ENCODE measurements at regions not wholly inside any gene's neighbourhood (a gene's known extent, or its start where the extent isn't known, plus 50 kb on each side); places are given as distances from the start of the nearest gene placed in this dataset.

- TF ChIP-seq TAF1 (IDR thresholded peaks at IDR 0.05; ENCODE audit: borderline replicate concordance, low read depth, low read length): no peak
- no peak for TF ChIP-seq POLR2AphosphoS5 (IDR thresholded peaks at IDR 0.05; ENCODE audit: low read depth, low read length)
- no peak for TF ChIP-seq POLR2A (IDR thresholded peaks at IDR 0.05; ENCODE audit: low read depth, low read length)
- no peak for FAIRE-seq
These were observed 145.3 kb downstream of the SLC38A4 start for GRCh38 chr12:46680506-46680905.

GRCh38 chr12:46679754-46680153, 146.0 kb downstream of the SLC38A4 start:
- no peak for TF ChIP-seq TAF1 (IDR thresholded peaks at IDR 0.05; ENCODE audit: borderline replicate concordance, low read depth, low read length)
- TF ChIP-seq POLR2A (IDR thresholded peaks at IDR 0.05; ENCODE audit: low read depth, low read length): no peak
- no peak for TF ChIP-seq POLR2AphosphoS5 (IDR thresholded peaks at IDR 0.05; ENCODE audit: low read depth, low read length)
- FAIRE-seq (no peak), DNase-seq (ENCODE audit: insufficient read length) (no peak)

More at GRCh38 chr12:46680506-46680905, 145.3 kb downstream of the SLC38A4 start:
- no peak for DNase-seq (ENCODE audit: insufficient read length)

GRCh38 chr12:46678426-46678825, 147.4 kb downstream of the SLC38A4 start:
- TF ChIP-seq POLR2A (IDR thresholded peaks at IDR 0.05; ENCODE audit: low read depth, low read length): no peak
- TF ChIP-seq POLR2AphosphoS5 (IDR thresholded peaks at IDR 0.05; ENCODE audit: low read depth, low read length): no peak
- TF ChIP-seq TAF1 (IDR thresholded peaks at IDR 0.05; ENCODE audit: borderline replicate concordance, low read depth, low read length): no peak
- DNase-seq (ENCODE audit: insufficient read length): no peak
- FAIRE-seq: no peak

GRCh38 chr12:46677749-46678148, 148.0 kb downstream of the SLC38A4 start:
- FAIRE-seq: no peak
- DNase-seq (ENCODE audit: insufficient read length): no peak
- TF ChIP-seq POLR2AphosphoS5 (IDR thresholded peaks at IDR 0.05; ENCODE audit: low read depth, low read length) (no peak), TAF1 (IDR thresholded peaks at IDR 0.05; ENCODE audit: borderline replicate concordance, low read depth, low read length) (no peak)

- DNase-seq (ENCODE audit: insufficient read length) (no peak), FAIRE-seq (no peak)
- TF ChIP-seq TAF1 (IDR thresholded peaks at IDR 0.05; ENCODE audit: borderline replicate concordance, low read depth, low read length): no peak
- no peak for TF ChIP-seq POLR2AphosphoS5 (IDR thresholded peaks at IDR 0.05; ENCODE audit: low read depth, low read length)
- no peak for TF ChIP-seq POLR2A (IDR thresholded peaks at IDR 0.05; ENCODE audit: low read depth, low read length)
These were observed 148.8 kb downstream of the SLC38A4 start for GRCh38 chr12:46676797-46677520.

- no peak for DNase-seq (ENCODE audit: insufficient read length)
- FAIRE-seq: no peak
- no peak for TF ChIP-seq POLR2AphosphoS5 (IDR thresholded peaks at IDR 0.05; ENCODE audit: low read depth, low read length)
- TF ChIP-seq POLR2A (IDR thresholded peaks at IDR 0.05; ENCODE audit: low read depth, low read length): no peak
- no peak for TF ChIP-seq TAF1 (IDR thresholded peaks at IDR 0.05; ENCODE audit: borderline replicate concordance, low read depth, low read length)
These were observed 149.4 kb downstream of the SLC38A4 start for GRCh38 chr12:46676396-46676795.

- DNase-seq (ENCODE audit: insufficient read length) (no peak), FAIRE-seq (no peak)
- TF ChIP-seq TAF1 (IDR thresholded peaks at IDR 0.05; ENCODE audit: borderline replicate concordance, low read depth, low read length) (no peak), POLR2AphosphoS5 (IDR thresholded peaks at IDR 0.05; ENCODE audit: low read depth, low read length) (no peak), POLR2A (IDR thresholded peaks at IDR 0.05; ENCODE audit: low read depth, low read length) (no peak)
These were observed 150.1 kb downstream of the SLC38A4 start for GRCh38 chr12:46675736-46676135.

- FAIRE-seq: no peak
- TF ChIP-seq POLR2A (IDR thresholded peaks at IDR 0.05; ENCODE audit: low read depth, low read length) (no peak), POLR2AphosphoS5 (IDR thresholded peaks at IDR 0.05; ENCODE audit: low read depth, low read length) (no peak), TAF1 (IDR thresholded peaks at IDR 0.05; ENCODE audit: borderline replicate concordance, low read depth, low read length) (no peak)
- no peak for DNase-seq (ENCODE audit: insufficient read length)
These were observed 151.0 kb downstream of the SLC38A4 start for GRCh38 chr12:46674800-46675199.

- FAIRE-seq: no peak
- TF ChIP-seq POLR2AphosphoS5 (IDR thresholded peaks at IDR 0.05; ENCODE audit: low read depth, low read length) (no peak), POLR2A (IDR thresholded peaks at IDR 0.05; ENCODE audit: low read depth, low read length) (no peak), TAF1 (IDR thresholded peaks at IDR 0.05; ENCODE audit: borderline replicate concordance, low read depth, low read length) (no peak)
- DNase-seq (ENCODE audit: insufficient read length): no peak
These were observed 151.7 kb downstream of the SLC38A4 start for GRCh38 chr12:46674129-46674528.

- TF ChIP-seq POLR2A (IDR thresholded peaks at IDR 0.05; ENCODE audit: low read depth, low read length) (no peak), POLR2AphosphoS5 (IDR thresholded peaks at IDR 0.05; ENCODE audit: low read depth, low read length) (no peak), TAF1 (IDR thresholded peaks at IDR 0.05; ENCODE audit: borderline replicate concordance, low read depth, low read length) (no peak)
- DNase-seq (ENCODE audit: insufficient read length) (no peak), FAIRE-seq (no peak)
These were observed 154.7 kb downstream of the SLC38A4 start for GRCh38 chr12:46671102-46671501.

- no peak for FAIRE-seq
- no peak for DNase-seq (ENCODE audit: insufficient read length)
- no peak for TF ChIP-seq TAF1 (IDR thresholded peaks at IDR 0.05; ENCODE audit: borderline replicate concordance, low read depth, low read length)
- TF ChIP-seq POLR2AphosphoS5 (IDR thresholded peaks at IDR 0.05; ENCODE audit: low read depth, low read length): no peak
- no peak for TF ChIP-seq POLR2A (IDR thresholded peaks at IDR 0.05; ENCODE audit: low read depth, low read length)
These were observed 155.2 kb downstream of the SLC38A4 start for GRCh38 chr12:46670636-46671035.

GRCh38 chr12:46669720-46670119, 156.1 kb downstream of the SLC38A4 start:
- TF ChIP-seq POLR2A (IDR thresholded peaks at IDR 0.05; ENCODE audit: low read depth, low read length) (no peak), TAF1 (IDR thresholded peaks at IDR 0.05; ENCODE audit: borderline replicate concordance, low read depth, low read length) (no peak), POLR2AphosphoS5 (IDR thresholded peaks at IDR 0.05; ENCODE audit: low read depth, low read length) (no peak)
- FAIRE-seq (no peak), DNase-seq (ENCODE audit: insufficient read length) (no peak)

Measured in GM12892 (cell line).